Left ventricle myocardium inferior (tissue), 1 donor: ENCODE measurements at regions not wholly inside any gene's neighbourhood (a gene's known extent, or its start where the extent isn't known, plus 50 kb on each side); places are given as distances from the start of the nearest gene placed in this dataset.

Source experiments
- DNase-seq: peaks from one replicate; pipeline ENCODE4 v3.0.0-alpha.2; 2020
- H3K27ac ChIP-seq: fragments of 200-600 bp; replicated peaks from 2 replicates; pipeline ENCODE4 v1.8.0; 2021
- H3K27me3 ChIP-seq: fragments of 200-600 bp; 2 replicates; pipeline ENCODE4 v1.8.0; 2021; ENCODE audit warnings: low read depth
- H3K36me3 ChIP-seq: fragments of 200-600 bp; 2 replicates; pipeline ENCODE4 v1.8.0; 2021
- H3K4me1 ChIP-seq: fragments of 200-600 bp; 2 replicates; pipeline ENCODE4 v1.8.0; 2021
- H3K4me3 ChIP-seq: fragments of 200-600 bp; 2 replicates; pipeline ENCODE4 v1.8.0; 2021; ENCODE audit warnings: mild to moderate bottlenecking, moderate library complexity
- H3K9me3 ChIP-seq: fragments of 200-600 bp; replicated peaks from 2 replicates; pipeline ENCODE4 v1.8.0; 2021
- CTCF ChIP-seq: fragments of 200-600 bp; IDR thresholded peaks from 2 replicates; pipeline ENCODE4 v1.8.0; 2021; ENCODE audit warnings: antibody characterized with exemption, mild to moderate bottlenecking, borderline replicate concordance
- intact Hi-C: fragments of 100-400 bp; cut with micrococcal nuclease; formaldehyde crosslinking; loops from one replicate; pipeline ENCODE4 v1.11.0; 2022
- donor health status: DM: no; HTN: yes; CAD: no; lungs with severe emphysema.

- Histone ChIP-seq H3K36me3 (no peaks in the 10 kb centered on the region), H3K4me3 (no peak overlapping the region), H3K27me3 (peaks cover 15% of the 10 kb centered on the region), H3K9me3 (peaks cover 8% of the 10 kb centered on the region), H3K27ac (no peak overlapping the region), H3K4me1 (no peaks in the 10 kb centered on the region)
- no peak for DNase-seq
- no peak for TF ChIP-seq CTCF
- intact Hi-C loops: no loop called here
Observed at GRCh38 chr2:118536306-118536705, 311.1 kb downstream of the EN1 start.

- TF ChIP-seq CTCF: no peak
- Histone ChIP-seq H3K4me1 (no peaks in the 10 kb centered on the region), H3K9me3 (peaks cover 8% of the 10 kb centered on the region), H3K36me3 (no peaks in the 10 kb centered on the region), H3K27ac (no peak overlapping the region), H3K27me3 (peaks cover 15% of the 10 kb centered on the region), H3K4me3 (no peak overlapping the region)
- DNase-seq: no peak
- intact Hi-C loops: no loop called here
Observed at GRCh38 chr2:118535818-118536212, 311.6 kb downstream of the EN1 start.

GRCh38 chr2:118535171-118535817, 312.2 kb downstream of the EN1 start:
- no peak for DNase-seq
- Histone ChIP-seq H3K4me1 (no peaks in the 10 kb centered on the region), H3K9me3 (peaks cover 8% of the 10 kb centered on the region), H3K27ac (no peak overlapping the region), H3K27me3 (peaks cover 15% of the 10 kb centered on the region), H3K36me3 (no peaks in the 10 kb centered on the region), H3K4me3 (no peak overlapping the region)
- intact Hi-C loops: no loop called here
- no peak for TF ChIP-seq CTCF

GRCh38 chr2:118530976-118531375, 316.5 kb downstream of the EN1 start:
- Histone ChIP-seq H3K4me1 (no peaks in the 10 kb centered on the region), H3K9me3 (peaks cover 8% of the 10 kb centered on the region), H3K36me3 (no peaks in the 10 kb centered on the region), H3K4me3 (no peak overlapping the region), H3K27me3 (peaks cover 16% of the 10 kb centered on the region), H3K27ac (no peak overlapping the region)
- intact Hi-C loops: no loop called here
- no peak for TF ChIP-seq CTCF
- DNase-seq: no peak

GRCh38 chr2:118529908-118530599, 317.4 kb downstream of the EN1 start:
- H3K27me3 ChIP-seq: peaks cover 9% of the 10 kb centered on the region
- H3K4me3 ChIP-seq: no peak overlapping the region
- intact Hi-C loops: no loop called here
- H3K4me1 ChIP-seq: no peaks in the 10 kb centered on the region
- no peaks in the 10 kb centered on the region for H3K36me3 ChIP-seq
- DNase-seq: no peak
- no peak for TF ChIP-seq CTCF
- peaks cover 8% of the 10 kb centered on the region for H3K9me3 ChIP-seq
- H3K27ac ChIP-seq: no peak overlapping the region
